HepG2 (cell line): ENCODE measurements at regions not wholly inside any gene's neighbourhood (a gene's known extent, or its start where the extent isn't known, plus 50 kb on each side); places are given as distances from the start of the nearest gene placed in this dataset.

ENCODE experiments used
- ATAC-seq: fragments of 200-7000 bp; cut with Tn5 transposase; 3 replicates; pipeline ENCODE4 v1.9.1; 2020; ENCODE audit warnings: mild to moderate bottlenecking, moderate library complexity
- BruUV-seq: library from RNA; stranded (reverse); fragments of 400-500 nt; replicated peaks from 2 replicates; lab custom pipeline; 2021; lab: Mats Ljungman, UMichigan
- CTCF ChIA-PET: fragments of 300-600 bp; formaldehyde crosslinking; extraction: SDS; loops from one replicate; lab custom pipeline; 2021; ENCODE audit warnings: low total read pairs, inconsistent platforms, low intra/inter-chr PET ratio; lab: Yijun Ruan, JAX
- POLR2A ChIA-PET: fragments of 350-600 bp; sonication (Branson Sonifier 250); formaldehyde crosslinking; loops from one replicate; lab custom pipeline; 2020; ENCODE audit warnings: antibody characterized with exemption, inconsistent platforms; lab: Yijun Ruan, JAX
- DNase-seq: peaks from one replicate; pipeline ENCODE4 v3.0.0-alpha.2; 2015; ENCODE audit warnings: low spot score
- FAIRE-seq: peaks from 3 replicates; lab custom pipeline; 2011; peaks lifted over from hg19 to GRCh38; lab: Jason Lieb, UNC
- H2AFZ ChIP-seq: one replicate; pipeline ENCODE4 v1.6.1; 2011; ENCODE audit warnings: low read length, inconsistent platforms
- H3K27ac ChIP-seq: fragments of 300-600 bp; 3 replicates; pipeline ENCODE4 v1.8.0; 2011; ENCODE audit warnings: mixed run types, mild to moderate bottlenecking, mixed read lengths, low read length, inconsistent platforms; ENCODE audit not compliant: insufficient read depth; ENCODE audit errors: extremely low read length
- H3K27me3 ChIP-seq, 2 experiments: fragments of 200-600 bp in 1 of 2; 2 replicates in 1 of 2; 3 replicates in 1 of 2; pipeline versions ENCODE4 v1.6.0 to v1.8.0; 2011; ENCODE audit warnings: low read length in 2 of 2, mild to moderate bottlenecking in 2 of 2, moderate library complexity in 2 of 2, inconsistent platforms in 1 of 2; ENCODE audit not compliant: insufficient read depth in 2 of 2, control insufficient read depth in 1 of 2
- H3K36me3 ChIP-seq, 2 experiments: fragments of 200-600 bp in 1 of 2; replicated peaks in 1 of 2; 2 replicates in 1 of 2; 3 replicates in 1 of 2; pipeline versions ENCODE4 v1.5.1 to v1.8.0; 2011; ENCODE audit warnings: low read length in 2 of 2, inconsistent platforms in 1 of 2; ENCODE audit not compliant: insufficient read depth in 2 of 2, control insufficient read depth in 1 of 2
- H3K4me1 ChIP-seq: 2 replicates; pipeline ENCODE4 v1.5.1; 2012; ENCODE audit warnings: low read length, inconsistent platforms; ENCODE audit not compliant: insufficient read depth
- H3K4me2 ChIP-seq: 2 replicates; pipeline ENCODE4 v1.6.0; 2011; ENCODE audit warnings: low read depth, low read length, inconsistent platforms
- H3K4me3 ChIP-seq, 3 experiments: fragments of 200-600 bp in 1 of 3; sonication (generic), shearing (Covaris generic) in 1 of 3; replicated peaks in 1 of 3; 2 replicates each; pipeline ENCODE4 v1.5.1; 2011 to 2016; ENCODE audit warnings: low read length in 3 of 3, inconsistent platforms in 2 of 3, low read depth in 2 of 3, mild to moderate bottlenecking in 2 of 3, control low read depth in 1 of 3, mixed read lengths in 1 of 3; ENCODE audit not compliant: insufficient read depth in 1 of 3
- H3K79me2 ChIP-seq: one replicate; pipeline ENCODE4 v1.6.1; 2011; ENCODE audit warnings: low read length, inconsistent platforms; ENCODE audit not compliant: insufficient read depth
- H3K9ac ChIP-seq: 2 replicates; pipeline ENCODE4 v1.6.0; 2011; ENCODE audit warnings: mild to moderate bottlenecking, low read depth, low read length, inconsistent platforms; ENCODE audit not compliant: insufficient read depth
- H3K9me3 ChIP-seq: 2 replicates; pipeline ENCODE4 v1.5.1; 2012; ENCODE audit warnings: mild to moderate bottlenecking, low read length
- H4K20me1 ChIP-seq: 2 replicates; pipeline ENCODE4 v1.6.0; 2011; ENCODE audit warnings: inconsistent platforms, mild to moderate bottlenecking, low read length, moderate library complexity; ENCODE audit not compliant: insufficient read depth
- BHLHE40 ChIP-seq: IDR thresholded peaks from 2 replicates; pipeline ENCODE4 v1.6.1; 2011; ENCODE audit warnings: low read length, improper control_type of control experiment
- JUNB ChIP-seq: sonication (generic); formaldehyde crosslinking; IDR thresholded peaks from 2 replicates; pipeline ENCODE4 v1.8.0; 2022; ENCODE audit warnings: missing genetic modification reagents, mild to moderate bottlenecking, borderline replicate concordance
- SRY ChIP-seq: sonication (generic); formaldehyde crosslinking; IDR thresholded peaks from 2 replicates; pipeline ENCODE4 v1.8.0; 2022; ENCODE audit warnings: mild to moderate bottlenecking, missing genetic modification reagents
- TCF12 ChIP-seq, 2 experiments: fragments of 450-650 bp in 1 of 2; sonication (generic) in 1 of 2; formaldehyde crosslinking in 1 of 2; IDR thresholded peaks; 2 replicates each; pipeline versions ENCODE4 v1.6.1 to v1.8.0; 2017 to 2022; ENCODE audit warnings: antibody characterized with exemption in 1 of 2, mild to moderate bottlenecking in 1 of 2, missing genetic modification reagents in 1 of 2, moderate library complexity in 1 of 2
- ZBTB49 ChIP-seq: sonication (generic); formaldehyde crosslinking; IDR thresholded peaks from 2 replicates; pipeline ENCODE4 v1.4.0; 2020; ENCODE audit warnings: missing genetic modification reagents, borderline replicate concordance
- ZKSCAN1 ChIP-seq: fragments of 150-350 bp; IDR thresholded peaks from 2 replicates; pipeline ENCODE4 v1.6.1; 2014; ENCODE audit warnings: low read length
- ZNF24 ChIP-seq: fragments of 450-650 bp; IDR thresholded peaks from 2 replicates; pipeline ENCODE4 v1.6.1; 2017; ENCODE audit warnings: antibody characterized with exemption, mild to moderate bottlenecking
- ZNF501 ChIP-seq: sonication (generic); formaldehyde crosslinking; IDR thresholded peaks from 2 replicates; pipeline ENCODE4 v1.5.1; 2020; ENCODE audit warnings: mild to moderate bottlenecking, moderate library complexity, missing genetic modification reagents
- ZSCAN22 ChIP-seq: sonication (generic); formaldehyde crosslinking; IDR thresholded peaks from 2 replicates; pipeline ENCODE4 v1.4.0; 2020; ENCODE audit warnings: mild to moderate bottlenecking, missing genetic modification reagents
- WGBS: methylation state at CpG from one replicate; pipeline ENCODE4 v1.1.6; 2017; ENCODE audit warnings: low lambda C conversion rate; 5-methylcytosine and 5-hydroxymethylcytosine counted together
- in situ Hi-C: cut with HindIII; loops from 2 replicates; pipeline ENCODE4 v1.10.0; 2017; ENCODE audit warnings: low pct_unique_long_range_greater_than_20kb; ENCODE audit not compliant: extremely low pct_ligation_motif_present
- intact Hi-C: fragments of 100-400 bp; cut with micrococcal nuclease; formaldehyde crosslinking; loops from one replicate; pipeline ENCODE4 v1.10.0; 2022; ENCODE audit not compliant: unreplicated experiment
- TF ChIP-seq, protein P1 (sequence below): sonication (generic); formaldehyde crosslinking; IDR thresholded peaks from 2 replicates; pipeline ENCODE4 v1.4.0; 2020; ENCODE audit warnings: low read depth, mild to moderate bottlenecking, missing genetic modification reagents

GRCh38 chr7:42617071-42617765 is 294.7 kb downstream of the C7orf25 start (continued):
- no peak for TF ChIP-seq ZKSCAN1
- TF ChIP-seq ZNF501 (CRISPR knock-in tag) = no peak
- no peak for TF ChIP-seq ZBTB49 (CRISPR knock-in tag)
- TF ChIP-seq SRY (CRISPR knock-in tag) = no peak
- no peak for TF ChIP-seq TCF12 (IDR thresholded peaks at IDR 0.05)
- no peak for TF ChIP-seq TCF12 (CRISPR knock-in tag; IDR thresholded peaks at IDR 0.05)

GRCh38 chr7:42614636-42615035 is 297.2 kb downstream of the C7orf25 start:
- Histone ChIP-seq H3K9me3 (no peaks in the 10 kb centered on the region), H3K27ac (no peak overlapping the region), H3K36me3 (no peaks in the 10 kb centered on the region), H3K4me3 (no peak overlapping the region), H3K27me3 (no peaks in the 10 kb centered on the region), H3K79me2 (no peaks in the 10 kb centered on the region), H3K4me2 (no peak overlapping the region), H3K9ac (no peak overlapping the region), H3K4me1 (no peaks in the 10 kb centered on the region), H2AFZ (no peak overlapping the region), H4K20me1 (no peaks in the 10 kb centered on the region)
- POLR2A ChIA-PET = no interaction called here
- DNase-seq = no peak
- TF ChIP-seq JUNB = no peak
- no peak for TF ChIP-seq ZNF24
- TF ChIP-seq, protein P1, sequence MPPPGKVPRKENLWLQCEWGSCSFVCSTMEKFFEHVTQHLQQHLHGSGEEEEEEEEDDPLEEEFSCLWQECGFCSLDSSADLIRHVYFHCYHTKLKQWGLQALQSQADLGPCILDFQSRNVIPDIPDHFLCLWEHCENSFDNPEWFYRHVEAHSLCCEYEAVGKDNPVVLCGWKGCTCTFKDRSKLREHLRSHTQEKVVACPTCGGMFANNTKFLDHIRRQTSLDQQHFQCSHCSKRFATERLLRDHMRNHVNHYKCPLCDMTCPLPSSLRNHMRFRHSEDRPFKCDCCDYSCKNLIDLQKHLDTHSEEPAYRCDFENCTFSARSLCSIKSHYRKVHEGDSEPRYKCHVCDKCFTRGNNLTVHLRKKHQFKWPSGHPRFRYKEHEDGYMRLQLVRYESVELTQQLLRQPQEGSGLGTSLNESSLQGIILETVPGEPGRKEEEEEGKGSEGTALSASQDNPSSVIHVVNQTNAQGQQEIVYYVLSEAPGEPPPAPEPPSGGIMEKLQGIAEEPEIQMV = no peak
- no peak for TF ChIP-seq ZSCAN22 (CRISPR knock-in tag)
- TF ChIP-seq BHLHE40 = no peak
- CTCF ChIA-PET = no interaction called here
- no TSS peak for BruUV-seq
- no peak for ATAC-seq
- no peak for FAIRE-seq
- intact Hi-C loops (no loop called here), in situ Hi-C loops (no loop called here)
- 14% methylated on average over 4 of the region's 4 CpGs for WGBS
